A673 (cell line): ENCODE measurements at regions not wholly inside any gene's neighbourhood (a gene's known extent, or its start where the extent isn't known, plus 50 kb on each side); places are given as distances from the start of the nearest gene placed in this dataset.

Experiments used
- BruUV-seq: library from RNA; stranded (reverse); fragments of 400-500 nt; replicated peaks from 2 replicates; lab custom pipeline; 2021; lab: Mats Ljungman, UMichigan
- CTCF ChIA-PET: fragments of 300-600 bp; sonication (Branson Sonifier 250); formaldehyde crosslinking; loops from one replicate; lab custom pipeline; 2022; ENCODE audit warnings: antibody characterized with exemption; lab: Charles Lee
- POLR2A ChIA-PET: fragments of 300-600 bp; sonication (Branson Sonifier 250); formaldehyde crosslinking; loops from one replicate; lab custom pipeline; 2022; ENCODE audit warnings: antibody characterized with exemption; ENCODE audit not compliant: low non-redundant PET; lab: Charles Lee
- DNase-seq: peaks from one replicate; pipeline ENCODE4 v3.0.0-alpha.2; 2015; ENCODE audit warnings: low spot score
- H3K27ac ChIP-seq: fragments of 200-600 bp; sonication (generic); 2 replicates; pipeline ENCODE4 v1.5.1; 2016; ENCODE audit warnings: mixed run types, low read depth, mild to moderate bottlenecking, mixed read lengths, antibody characterized with exemption, low read length; ENCODE audit not compliant: poor library complexity, severe bottlenecking
- H3K27me3 ChIP-seq: fragments of 200-600 bp; sonication (generic); replicated peaks from 2 replicates; pipeline ENCODE4 v1.6.1; 2017; ENCODE audit warnings: mixed run types, low read depth, mild to moderate bottlenecking, mixed read lengths, antibody characterized with exemption, low read length; ENCODE audit not compliant: insufficient read depth, poor library complexity
- H3K36me3 ChIP-seq: fragments of 200-600 bp; sonication (generic); 2 replicates; pipeline ENCODE4 v1.6.1; 2016; ENCODE audit warnings: mixed run types, mild to moderate bottlenecking, mixed read lengths, antibody characterized with exemption, low read length; ENCODE audit not compliant: insufficient read depth, poor library complexity, severe bottlenecking
- H3K4me1 ChIP-seq: fragments of 200-600 bp; sonication (generic); 2 replicates; pipeline ENCODE4 v1.6.1; 2017; ENCODE audit warnings: mixed run types, mild to moderate bottlenecking, mixed read lengths, antibody characterized with exemption, low read length; ENCODE audit not compliant: insufficient read depth, poor library complexity, severe bottlenecking
- H3K4me3 ChIP-seq: fragments of 200-600 bp; sonication (generic); 2 replicates; pipeline ENCODE4 v1.5.1; 2016; ENCODE audit warnings: low read depth, mixed run types, mild to moderate bottlenecking, mixed read lengths, low read length; ENCODE audit not compliant: poor library complexity, severe bottlenecking
- H3K9me3 ChIP-seq: fragments of 200-600 bp; sonication (generic); 2 replicates; pipeline ENCODE4 v1.6.1; 2016; ENCODE audit warnings: mixed run types, low read depth, mild to moderate bottlenecking, mixed read lengths, antibody characterized with exemption, low read length; ENCODE audit not compliant: poor library complexity, severe bottlenecking
- EZH2 ChIP-seq: fragments of 200-600 bp; sonication (generic); IDR thresholded peaks from 2 replicates; pipeline ENCODE4 v1.6.1; 2017; ENCODE audit warnings: borderline replicate concordance, low read depth, mild to moderate bottlenecking, mixed read lengths, antibody characterized with exemption, low read length; ENCODE audit not compliant: poor library complexity, severe bottlenecking
- intact Hi-C: fragments of 100-400 bp; cut with micrococcal nuclease; formaldehyde crosslinking; loops from one replicate; pipeline ENCODE4 v1.10.0; 2022; ENCODE audit not compliant: unreplicated experiment
- TF ChIP-seq, protein P1 (sequence below): fragments of 300-800, 200-600 bp; sonication (generic); conservative IDR thresholded peaks from 2 replicates; pipeline ENCODE4 v1.5.1; 2017; ENCODE audit warnings: low read depth, mild to moderate bottlenecking, antibody characterized with exemption, low read length, moderate library complexity, mixed read lengths

DNA sequence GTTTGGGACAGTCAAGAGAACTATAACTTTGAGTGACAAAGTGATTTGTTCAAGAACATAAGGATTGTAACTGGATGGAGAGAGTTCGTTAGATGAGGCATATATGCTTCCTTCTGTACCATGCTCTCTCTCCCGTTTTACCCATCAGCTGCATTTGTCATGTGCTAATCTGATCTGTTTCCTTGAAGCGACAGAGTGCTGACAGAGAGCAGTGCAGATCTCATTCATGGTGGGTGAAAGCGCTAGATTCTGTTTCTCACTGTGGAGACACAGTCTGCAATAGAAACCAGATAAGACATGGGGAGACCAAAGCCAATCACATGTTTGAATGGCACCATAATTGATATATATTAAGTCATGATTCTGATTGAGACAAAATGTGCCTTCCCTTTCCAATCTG, 456.6 kb upstream of the CELF4 start:
- no peak overlapping the region for H3K27ac ChIP-seq
- no peaks in the 10 kb centered on the region for H3K4me1 ChIP-seq
- no peaks in the 10 kb centered on the region for H3K36me3 ChIP-seq
- no peak overlapping the region for H3K4me3 ChIP-seq
- no peak for DNase-seq
- TF ChIP-seq, protein P1, sequence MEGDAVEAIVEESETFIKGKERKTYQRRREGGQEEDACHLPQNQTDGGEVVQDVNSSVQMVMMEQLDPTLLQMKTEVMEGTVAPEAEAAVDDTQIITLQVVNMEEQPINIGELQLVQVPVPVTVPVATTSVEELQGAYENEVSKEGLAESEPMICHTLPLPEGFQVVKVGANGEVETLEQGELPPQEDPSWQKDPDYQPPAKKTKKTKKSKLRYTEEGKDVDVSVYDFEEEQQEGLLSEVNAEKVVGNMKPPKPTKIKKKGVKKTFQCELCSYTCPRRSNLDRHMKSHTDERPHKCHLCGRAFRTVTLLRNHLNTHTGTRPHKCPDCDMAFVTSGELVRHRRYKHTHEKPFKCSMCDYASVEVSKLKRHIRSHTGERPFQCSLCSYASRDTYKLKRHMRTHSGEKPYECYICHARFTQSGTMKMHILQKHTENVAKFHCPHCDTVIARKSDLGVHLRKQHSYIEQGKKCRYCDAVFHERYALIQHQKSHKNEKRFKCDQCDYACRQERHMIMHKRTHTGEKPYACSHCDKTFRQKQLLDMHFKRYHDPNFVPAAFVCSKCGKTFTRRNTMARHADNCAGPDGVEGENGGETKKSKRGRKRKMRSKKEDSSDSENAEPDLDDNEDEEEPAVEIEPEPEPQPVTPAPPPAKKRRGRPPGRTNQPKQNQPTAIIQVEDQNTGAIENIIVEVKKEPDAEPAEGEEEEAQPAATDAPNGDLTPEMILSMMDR = no peak
- no peak for TF ChIP-seq EZH2
- no TSS peak for BruUV-seq
- CTCF ChIA-PET = no interaction called here
- H3K9me3 ChIP-seq = no peaks in the 10 kb centered on the region
- no peaks in the 10 kb centered on the region for H3K27me3 ChIP-seq
- POLR2A ChIA-PET = no interaction called here
- intact Hi-C loops = no loop called here

DNA sequence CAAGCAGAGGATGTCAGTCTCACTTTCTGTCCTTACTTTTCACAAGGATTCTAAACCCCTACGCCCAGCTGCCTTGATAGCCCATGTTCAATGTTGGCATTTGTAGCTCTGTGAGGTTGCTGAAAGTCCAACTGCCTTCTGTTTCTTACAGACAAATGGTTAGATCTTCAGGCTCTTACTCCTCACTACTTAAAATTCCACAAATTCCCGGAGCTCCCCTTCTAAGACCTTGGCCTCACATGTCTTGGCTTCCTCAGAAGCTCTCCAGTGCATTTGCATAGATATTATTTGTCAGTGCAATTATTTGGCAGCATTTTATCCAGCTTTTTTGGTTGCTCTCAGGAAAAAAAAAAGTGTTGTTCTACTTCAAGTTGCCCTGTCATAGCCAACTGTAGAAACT, 453.7 kb upstream of the CELF4 start:
- Histone ChIP-seq H3K27me3 (no peaks in the 10 kb centered on the region), H3K4me1 (no peaks in the 10 kb centered on the region), H3K4me3 (no peak overlapping the region), H3K27ac (no peak overlapping the region), H3K9me3 (no peaks in the 10 kb centered on the region), H3K36me3 (no peaks in the 10 kb centered on the region)
- CTCF ChIA-PET = no interaction called here
- no peak for DNase-seq
- TF ChIP-seq, protein P1 = no peak
- TF ChIP-seq EZH2 = no peak
- no TSS peak for BruUV-seq
- POLR2A ChIA-PET = no interaction called here
- intact Hi-C loops = no loop called here

DNA sequence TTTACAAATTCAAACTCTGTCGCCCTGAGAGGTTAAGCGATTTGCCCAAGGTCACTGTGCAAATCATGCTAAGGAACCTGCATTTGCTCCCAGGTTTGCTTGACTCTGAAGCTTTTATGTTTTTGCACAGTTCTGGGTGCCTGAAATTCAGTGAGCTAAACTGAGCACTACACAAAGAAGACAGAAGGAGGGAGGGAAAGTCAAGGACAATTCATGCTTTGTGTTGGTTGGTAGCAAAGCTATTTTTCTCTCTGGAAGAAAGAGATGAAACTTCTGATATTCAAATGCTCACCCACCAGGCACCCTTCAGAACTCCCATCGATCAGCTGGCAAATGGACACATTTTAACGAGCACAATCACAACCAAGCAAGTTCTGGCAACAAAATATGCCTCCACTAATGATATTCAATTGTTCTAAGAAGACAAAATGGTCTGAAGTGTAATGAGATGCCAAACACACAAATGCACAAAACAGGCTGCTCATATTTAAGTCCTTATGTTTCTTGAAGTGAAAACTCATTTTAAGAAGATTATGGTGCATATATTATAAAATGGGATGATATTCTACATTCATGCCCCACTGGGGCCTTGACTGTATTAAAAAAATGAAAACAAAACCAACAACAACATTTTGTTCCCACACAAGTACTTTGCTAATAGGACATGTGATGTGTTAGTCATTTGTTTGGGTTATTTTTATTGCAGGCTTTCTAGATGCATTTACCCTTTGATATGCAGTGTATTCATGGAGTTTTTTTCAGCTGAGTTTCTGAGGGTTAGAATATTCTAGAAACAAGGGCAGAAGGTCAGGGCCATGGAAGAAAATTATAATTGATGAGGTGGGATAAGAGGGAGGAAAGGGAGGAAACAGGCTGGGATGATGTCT, 445.6 kb upstream of the CELF4 start:
- H3K36me3 ChIP-seq = no peaks in the 10 kb centered on the region
- ChIA-PET POLR2A (no interaction called here), CTCF (no interaction called here)
- no TSS peak for BruUV-seq
- no peaks in the 10 kb centered on the region for H3K27me3 ChIP-seq
- no peak overlapping the region for H3K27ac ChIP-seq
- intact Hi-C loops = no loop called here
- no peaks in the 10 kb centered on the region for H3K4me1 ChIP-seq
- no peak overlapping the region for H3K4me3 ChIP-seq
- no peaks in the 10 kb centered on the region for H3K9me3 ChIP-seq
- DNase-seq = no peak
- no peak for TF ChIP-seq EZH2
- TF ChIP-seq, protein P1 = no peak
